ENCODE measurements at regions not wholly inside any gene's neighbourhood (a gene's known extent, or its start where the extent isn't known, plus 50 kb on each side); places are given as distances from the start of the nearest gene placed in this dataset.

GRCh38 chr22:47288680-47289079 is 526.2 kb downstream of the TBC1D22A start:
- no peak for DNase-seq (ENCODE audit: extremely low read depth, low read depth)
- TF ChIP-seq, protein P1, sequence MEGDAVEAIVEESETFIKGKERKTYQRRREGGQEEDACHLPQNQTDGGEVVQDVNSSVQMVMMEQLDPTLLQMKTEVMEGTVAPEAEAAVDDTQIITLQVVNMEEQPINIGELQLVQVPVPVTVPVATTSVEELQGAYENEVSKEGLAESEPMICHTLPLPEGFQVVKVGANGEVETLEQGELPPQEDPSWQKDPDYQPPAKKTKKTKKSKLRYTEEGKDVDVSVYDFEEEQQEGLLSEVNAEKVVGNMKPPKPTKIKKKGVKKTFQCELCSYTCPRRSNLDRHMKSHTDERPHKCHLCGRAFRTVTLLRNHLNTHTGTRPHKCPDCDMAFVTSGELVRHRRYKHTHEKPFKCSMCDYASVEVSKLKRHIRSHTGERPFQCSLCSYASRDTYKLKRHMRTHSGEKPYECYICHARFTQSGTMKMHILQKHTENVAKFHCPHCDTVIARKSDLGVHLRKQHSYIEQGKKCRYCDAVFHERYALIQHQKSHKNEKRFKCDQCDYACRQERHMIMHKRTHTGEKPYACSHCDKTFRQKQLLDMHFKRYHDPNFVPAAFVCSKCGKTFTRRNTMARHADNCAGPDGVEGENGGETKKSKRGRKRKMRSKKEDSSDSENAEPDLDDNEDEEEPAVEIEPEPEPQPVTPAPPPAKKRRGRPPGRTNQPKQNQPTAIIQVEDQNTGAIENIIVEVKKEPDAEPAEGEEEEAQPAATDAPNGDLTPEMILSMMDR (IDR thresholded peaks at IDR 0.05; ENCODE audit: low read depth, low read length) = no peak

DNA sequence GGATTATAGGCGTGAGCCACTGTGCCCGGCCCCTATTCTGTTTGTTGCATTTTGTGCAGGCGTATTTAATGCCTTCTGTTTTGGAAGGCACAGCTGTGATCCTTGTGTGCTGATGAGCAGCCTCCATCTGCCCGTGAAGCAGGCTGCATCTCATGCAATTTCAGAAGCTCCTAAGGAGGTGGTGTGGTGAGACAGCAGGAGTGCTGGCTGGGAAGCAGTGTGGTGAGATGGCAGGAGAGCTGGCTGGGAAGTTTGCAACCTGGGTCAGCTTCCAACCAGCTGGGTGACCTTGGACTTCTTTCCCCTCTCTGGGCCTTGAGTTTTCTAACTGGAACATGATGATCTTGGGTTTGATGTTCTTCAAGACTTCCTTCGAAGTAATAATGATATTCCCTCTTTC is 525.1 kb downstream of the TBC1D22A start:
- DNase-seq (ENCODE audit: extremely low read depth, low read depth) = no peak
- TF ChIP-seq, protein P1 (IDR thresholded peaks at IDR 0.05; ENCODE audit: low read depth, low read length) = no peak

GRCh38 chr22:47286590-47286989 is 524.1 kb downstream of the TBC1D22A start:
- TF ChIP-seq, protein P1 (IDR thresholded peaks at IDR 0.05; ENCODE audit: low read depth, low read length) = no peak

DNA sequence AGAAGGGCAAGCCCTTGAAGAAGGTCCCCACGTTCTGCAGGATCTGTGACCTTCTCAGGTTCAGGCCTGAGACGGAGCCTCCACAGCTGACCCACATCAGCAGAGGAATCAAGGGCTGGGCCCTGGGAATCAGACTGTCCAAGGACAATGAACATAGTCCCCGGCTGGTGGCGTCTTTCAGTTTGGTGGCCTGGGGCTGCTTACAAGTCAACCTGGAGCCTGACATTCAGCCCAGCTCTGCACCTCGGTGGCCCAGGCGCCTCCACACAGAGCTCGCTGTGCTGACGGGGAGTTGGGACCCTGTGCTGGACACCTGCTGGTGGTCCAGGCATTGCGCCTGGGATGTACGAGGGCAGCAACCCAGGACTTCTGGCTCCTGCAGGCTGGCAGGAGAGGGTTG is 523.5 kb downstream of the TBC1D22A start:
- no peak for DNase-seq (ENCODE audit: extremely low read depth, low read depth)
- TF ChIP-seq, protein P1 (IDR thresholded peaks at IDR 0.05; ENCODE audit: low read depth, low read length) = no peak

More at GRCh38 chr22:47286590-47286989, 524.1 kb downstream of the TBC1D22A start:
- no peak for DNase-seq (ENCODE audit: extremely low read depth, low read depth)

- TF ChIP-seq, protein P1 (IDR thresholded peaks at IDR 0.05; ENCODE audit: low read depth, low read length) = no peak
- DNase-seq (ENCODE audit: extremely low read depth, low read depth) = no peak
Observed at GRCh38 chr22:47284822-47285221, 522.4 kb downstream of the TBC1D22A start.

DNA sequence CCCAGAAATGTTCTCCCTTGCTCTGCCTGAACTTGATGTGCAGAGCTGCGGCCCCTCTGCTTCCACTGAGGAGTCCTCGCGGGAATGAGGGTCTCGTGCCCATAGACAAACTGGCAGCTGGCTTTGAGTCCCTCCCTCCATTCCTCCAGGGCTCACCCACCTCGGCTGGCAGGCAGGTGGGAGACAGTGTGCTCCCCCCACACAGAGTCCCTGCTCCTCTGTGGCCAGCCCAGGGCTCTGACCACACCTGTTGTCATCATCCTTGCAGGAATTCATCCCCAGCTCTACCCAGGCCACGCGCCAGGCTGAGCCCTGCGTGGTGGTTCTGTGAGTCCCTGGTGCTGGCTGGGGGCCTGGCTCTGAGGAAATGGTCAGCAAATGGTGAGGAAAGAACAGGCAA is 521.9 kb downstream of the TBC1D22A start:
- DNase-seq (ENCODE audit: extremely low read depth, low read depth) = no peak
- TF ChIP-seq, protein P1 (IDR thresholded peaks at IDR 0.05; ENCODE audit: low read depth, low read length) = no peak

DNA sequence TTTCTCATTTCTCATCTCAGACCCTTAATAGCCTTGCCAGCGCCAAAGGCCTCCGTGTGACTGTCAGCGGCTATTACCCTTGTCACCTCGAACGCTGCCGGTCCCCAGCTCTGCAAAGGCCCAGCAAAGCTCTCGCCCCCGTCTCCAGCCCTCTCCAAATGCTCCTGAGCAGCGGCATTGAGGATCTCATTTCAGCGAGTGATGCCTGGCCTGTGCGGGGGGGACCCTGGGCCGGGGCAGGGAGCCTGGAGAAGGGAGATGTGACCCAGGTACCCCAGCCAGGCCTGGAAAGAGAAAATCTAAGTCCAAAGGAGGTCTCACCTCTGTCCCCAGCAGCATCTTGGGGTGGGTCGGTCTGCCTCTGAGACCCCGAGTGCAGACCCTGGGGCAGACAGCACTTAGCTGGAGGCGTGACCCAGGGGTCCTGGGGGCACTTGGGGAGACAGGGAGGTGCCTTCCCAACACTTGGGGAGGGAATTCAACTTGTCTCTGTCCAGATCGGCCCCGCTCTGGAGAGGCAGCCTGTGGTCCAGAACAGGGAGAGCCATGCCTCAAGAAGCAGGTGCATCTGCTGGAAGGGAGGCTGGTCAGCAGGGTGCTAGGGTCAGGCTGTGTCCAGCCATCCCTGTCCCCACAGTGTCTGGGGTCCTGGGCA is 521.3 kb downstream of the TBC1D22A start:
- DNase-seq (ENCODE audit: extremely low read depth, low read depth) = no peak
- TF ChIP-seq, protein P1 (IDR thresholded peaks at IDR 0.05; ENCODE audit: low read depth, low read length) = no peak
